ENCODE measurements at regions not wholly inside any gene's neighbourhood (a gene's known extent, or its start where the extent isn't known, plus 50 kb on each side); places are given as distances from the start of the nearest gene placed in this dataset.

DNA sequence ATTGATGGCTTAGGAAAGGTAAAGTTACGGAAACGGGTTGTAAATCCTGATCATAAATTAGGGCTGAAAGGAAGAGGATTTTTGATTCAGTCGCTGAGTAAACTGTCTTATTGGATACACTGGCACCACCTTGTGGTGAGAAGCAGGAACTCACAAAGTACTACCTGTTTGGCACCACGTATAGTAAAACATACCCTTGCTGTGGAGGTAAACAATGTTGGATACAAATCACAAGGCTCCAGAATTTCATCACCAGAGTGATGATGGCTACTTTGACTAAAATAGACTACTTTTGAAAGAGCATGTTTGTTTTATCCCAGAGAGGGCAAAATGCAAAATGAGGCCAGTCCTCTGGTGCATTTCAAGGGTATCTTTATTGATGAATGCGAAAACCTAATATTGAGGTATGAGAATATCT is 216.9 kb downstream of the IGSF11 start:
- DNase-seq (ENCODE audit: low spot score) = peak; percentile 33

- no peak for DNase-seq (ENCODE audit: low spot score)
Observed at GRCh38 chr3:118818386-118818785, 216.3 kb downstream of the IGSF11 start.

GRCh38 chr3:118823626-118824025 is 211.0 kb downstream of the IGSF11 start:
- no peak for DNase-seq (ENCODE audit: low spot score)

- no peak for DNase-seq (ENCODE audit: low spot score)
Observed at GRCh38 chr3:118827446-118827845, 207.2 kb downstream of the IGSF11 start.

DNA sequence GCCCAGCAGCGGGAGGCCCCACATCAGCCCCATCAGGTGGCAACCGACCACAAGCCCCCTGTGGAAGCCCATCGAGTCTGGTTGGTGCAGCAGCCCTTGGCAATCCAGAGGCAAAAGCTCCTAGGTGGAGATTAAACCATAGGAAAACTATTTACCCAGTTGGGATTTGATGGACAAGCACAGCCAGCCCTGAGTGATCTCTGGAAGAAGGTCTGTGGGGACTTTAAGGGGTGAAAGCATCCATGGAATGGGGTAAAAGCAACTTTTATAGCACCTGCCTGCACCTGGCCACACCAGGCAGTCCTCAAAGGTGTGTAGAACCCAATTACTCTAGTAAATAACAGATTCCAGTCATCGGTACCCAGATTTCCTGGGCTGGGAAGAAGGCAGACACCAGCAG is 206.3 kb downstream of the IGSF11 start:
- no peak for DNase-seq (ENCODE audit: low spot score)

GRCh38 chr3:118833075-118833474 is 201.6 kb downstream of the IGSF11 start:
- DNase-seq (ENCODE audit: low spot score) = no peak

DNA sequence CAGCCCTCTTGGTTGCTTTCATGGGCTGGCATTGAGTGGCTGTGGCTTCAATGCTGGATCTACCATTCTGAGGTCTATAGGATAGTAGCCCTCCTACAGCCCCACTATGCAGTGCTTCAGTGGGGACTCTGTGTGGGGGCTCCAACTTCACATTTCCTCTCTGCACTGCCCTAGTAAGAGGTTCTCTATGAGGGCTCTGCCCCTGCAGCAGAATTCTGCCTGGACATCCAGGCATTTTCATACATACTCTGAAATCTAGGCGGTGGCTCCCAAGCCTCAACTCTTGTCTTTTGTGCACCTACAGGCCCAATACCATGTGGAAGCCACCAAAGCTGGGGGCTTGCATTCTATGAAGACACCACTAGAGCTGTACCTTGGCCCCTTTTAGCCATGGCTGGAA is 195.8 kb downstream of the IGSF11 start:
- no peak for DNase-seq (ENCODE audit: low spot score)

- no peak for DNase-seq (ENCODE audit: low spot score)
Observed at GRCh38 chr3:118842147-118842863, 192.3 kb downstream of the IGSF11 start.

DNA sequence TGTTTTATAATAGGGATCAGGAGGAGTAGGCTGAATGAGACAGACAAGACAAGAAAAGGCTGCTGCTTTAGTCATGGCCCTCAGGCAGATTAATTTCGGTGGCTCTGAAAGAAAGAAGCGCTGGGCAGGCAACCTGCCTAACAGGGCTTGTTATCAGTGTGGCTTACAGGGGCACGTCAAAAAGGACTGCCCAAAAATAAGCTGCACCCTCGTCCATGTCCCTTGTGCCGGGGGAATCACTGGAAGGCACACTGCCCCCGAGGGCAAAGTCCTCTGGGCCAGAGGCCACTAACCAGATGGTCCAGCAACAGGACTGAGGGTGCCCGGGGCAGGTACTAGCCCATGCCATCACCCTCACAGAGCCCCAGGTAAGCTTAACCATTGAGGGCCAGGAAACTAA is 188.5 kb downstream of the IGSF11 start:
- no peak for DNase-seq (ENCODE audit: low spot score)
